GM19035 (cell line): ENCODE measurements at regions not wholly inside any gene's neighbourhood (a gene's known extent, or its start where the extent isn't known, plus 50 kb on each side); places are given as distances from the start of the nearest gene placed in this dataset.

Source experiments
- ATAC-seq: cut with Tn5 transposase; IDR thresholded peaks from one replicate; pipeline ENCODE4 v1.9.1; 2021; ENCODE audit not compliant: unreplicated experiment

DNA sequence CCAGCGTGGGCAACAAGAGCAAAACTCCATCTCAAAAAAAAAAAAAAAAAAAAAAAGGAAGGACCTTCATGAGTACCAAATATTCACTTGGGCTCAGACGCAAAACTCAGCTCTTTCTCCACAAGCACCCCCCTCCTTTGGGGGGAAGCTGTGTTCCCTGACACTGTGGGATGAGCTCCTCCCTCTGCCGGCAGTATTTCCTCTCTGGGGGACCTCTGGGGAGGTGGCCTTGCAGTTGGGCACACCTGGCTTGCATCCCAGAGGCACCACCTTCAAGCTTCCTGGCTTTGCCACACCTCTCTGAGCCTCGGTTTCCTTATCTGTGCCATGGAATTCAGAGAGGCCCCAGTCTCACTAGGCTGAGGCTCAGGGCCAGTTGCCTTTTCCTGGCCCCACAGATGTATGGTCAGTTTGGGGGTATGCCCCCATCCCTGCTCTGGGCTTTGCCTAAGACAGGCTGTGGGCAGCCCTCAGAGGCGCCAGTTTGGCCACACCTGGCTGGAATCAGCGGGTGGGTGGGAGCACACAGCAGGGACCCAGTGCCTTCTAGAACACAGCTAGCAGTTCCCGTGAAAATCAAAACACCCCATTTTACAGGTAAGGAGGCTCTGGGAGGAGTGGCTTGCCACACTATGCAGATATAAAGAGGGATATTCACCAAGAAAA is 157.5 kb upstream of the IER5L start:
- ATAC-seq = no peak

GRCh38 chr9:129334105-129334935 is 156.3 kb upstream of the IER5L start:
- no peak for ATAC-seq

GRCh38 chr9:129333617-129334104 is 155.6 kb upstream of the IER5L start:
- no peak for ATAC-seq

GRCh38 chr9:129332581-129332980 is 154.5 kb upstream of the IER5L start:
- ATAC-seq = no peak

DNA sequence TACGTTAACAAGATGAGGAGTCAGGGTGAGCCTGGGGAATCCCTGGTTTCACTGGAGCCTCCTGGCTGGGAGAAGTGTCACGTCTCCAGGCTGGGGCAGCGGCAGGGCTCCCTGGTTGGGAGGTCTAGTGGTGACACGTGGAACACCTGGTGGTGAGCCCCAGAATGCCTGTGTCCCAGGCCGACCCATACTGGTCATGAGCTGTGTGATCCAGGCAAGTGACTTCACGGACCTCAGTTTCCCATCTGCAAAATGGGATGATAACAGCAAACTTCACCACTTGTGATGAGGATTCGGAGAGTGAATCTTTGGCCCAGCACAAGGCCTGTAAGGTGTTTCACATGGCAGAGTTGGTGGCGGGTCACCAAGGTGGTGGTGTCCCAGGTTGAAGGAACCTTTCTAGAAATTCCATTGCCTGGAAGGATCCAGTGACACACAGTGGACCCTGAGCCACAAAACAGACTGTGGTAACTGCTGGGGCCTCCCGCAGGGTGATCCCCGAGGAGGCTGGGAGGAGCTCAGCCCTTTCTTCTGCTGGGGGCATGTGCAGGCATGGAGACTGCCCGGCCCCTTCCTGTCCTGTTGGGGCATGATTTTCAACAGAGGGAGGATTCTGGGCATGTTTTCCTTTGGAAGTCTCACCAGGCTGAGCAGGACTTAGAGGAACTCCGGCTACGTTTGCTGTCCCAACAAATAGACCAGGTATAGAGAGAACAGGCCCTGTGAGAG is 153.9 kb upstream of the IER5L start:
- no peak for ATAC-seq

- ATAC-seq = no peak
Measured at GRCh38 chr9:129331493-129331765, 153.4 kb upstream of the IER5L start.

- ATAC-seq = no peak
Measured at GRCh38 chr9:129330711-129331492, 152.8 kb upstream of the IER5L start.

DNA sequence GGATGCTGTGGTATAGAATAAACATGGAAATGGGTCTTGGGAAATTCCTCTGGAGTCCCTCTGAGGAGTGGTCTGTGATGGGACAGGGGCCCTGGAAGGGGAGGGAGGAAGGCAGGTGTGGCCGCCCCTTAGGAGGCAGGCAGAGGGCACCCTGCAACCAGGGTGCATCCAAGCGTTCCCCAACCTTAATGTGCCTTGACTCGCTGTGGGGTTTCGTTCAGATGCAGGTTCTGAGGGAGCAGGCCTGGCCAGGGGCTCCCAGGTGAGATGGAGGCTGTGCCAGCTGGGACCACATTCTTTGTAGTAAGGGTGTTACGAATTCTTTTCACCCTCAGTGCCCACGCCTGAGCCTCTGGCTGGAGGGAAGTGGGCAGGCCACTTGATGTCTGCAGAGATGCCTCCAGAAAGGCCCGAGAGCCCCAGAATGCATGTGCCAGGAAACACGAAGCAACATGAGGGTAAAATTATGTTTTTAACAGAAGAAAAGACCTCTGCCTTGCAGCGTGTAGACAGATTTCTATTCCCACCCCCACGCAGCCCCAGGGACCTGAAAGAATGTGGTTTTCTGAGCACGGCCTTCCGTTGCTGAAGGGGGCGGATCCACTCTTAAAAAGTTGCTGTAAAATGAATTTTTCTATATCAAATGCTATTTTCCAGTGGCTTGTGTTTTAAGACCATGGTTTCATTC is 150.4 kb upstream of the IER5L start:
- no peak for ATAC-seq

DNA sequence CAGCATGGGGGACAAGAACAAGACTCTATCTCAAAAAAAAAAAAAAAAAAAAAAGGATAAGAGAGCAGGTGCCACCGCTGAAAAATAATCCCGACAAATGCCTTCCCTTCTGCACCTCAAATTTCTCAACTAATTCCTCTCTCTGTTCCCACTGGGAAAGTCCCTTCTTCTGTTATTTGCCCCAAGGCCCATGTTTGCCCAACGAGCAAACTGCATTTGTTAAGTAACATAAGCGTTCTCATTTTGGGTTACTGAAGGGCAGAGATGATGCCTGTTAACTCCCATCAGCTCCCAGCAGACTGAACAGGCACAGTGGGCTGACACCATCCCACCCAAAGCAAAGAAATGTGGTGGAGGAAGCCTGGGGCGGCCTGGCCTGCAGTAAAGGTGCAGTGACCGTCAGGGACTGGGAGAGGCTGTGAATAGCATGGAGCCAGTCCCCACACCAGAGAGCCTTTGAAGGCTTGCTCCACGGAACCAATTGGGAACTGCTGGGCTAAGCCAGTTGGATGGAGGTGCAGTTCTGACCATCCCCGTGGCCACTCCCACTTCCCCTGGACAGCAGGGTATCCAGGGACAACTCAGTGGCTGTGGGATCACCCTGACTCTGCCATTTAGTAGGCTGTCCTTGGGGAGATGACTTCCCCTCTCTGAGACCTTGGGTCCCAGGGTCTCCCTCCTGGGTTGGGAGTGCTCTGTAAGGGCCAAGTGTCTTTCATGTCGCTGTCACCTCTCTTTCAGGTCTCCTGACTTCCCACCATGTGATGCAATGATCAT is 149.7 kb upstream of the IER5L start:
- no peak for ATAC-seq

- ATAC-seq = no peak
Measured at GRCh38 chr9:129326061-129327005, 148.3 kb upstream of the IER5L start.

- ATAC-seq = no peak
Measured at GRCh38 chr9:129324808-129325502, 146.9 kb upstream of the IER5L start.

DNA sequence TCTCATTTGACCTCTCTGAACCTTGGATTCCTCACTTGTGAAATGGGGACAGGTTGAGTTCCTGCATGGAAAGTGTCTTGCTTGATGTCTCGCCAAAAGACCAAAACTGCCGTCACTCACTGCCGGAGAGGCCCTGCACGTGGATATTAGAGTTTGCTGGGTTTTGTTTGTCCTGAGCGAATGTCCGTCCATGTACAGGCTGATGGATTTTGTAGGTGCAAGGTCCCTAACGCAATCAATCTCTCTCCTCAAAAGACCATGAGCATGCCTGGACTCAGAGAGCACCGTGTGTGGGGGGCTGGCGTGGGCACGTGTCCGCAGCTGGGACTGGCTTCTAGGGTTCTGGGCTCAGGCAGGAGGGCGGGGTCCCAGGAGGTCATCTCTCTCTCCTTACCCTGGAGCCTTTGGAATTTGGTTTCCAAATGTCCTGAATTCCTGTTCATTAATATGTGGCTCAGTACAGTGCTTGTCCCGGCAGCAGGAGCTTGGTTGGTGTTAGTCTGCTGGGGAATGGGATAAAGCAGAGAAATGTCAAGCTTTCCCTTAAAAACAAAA is 146.0 kb upstream of the IER5L start:
- ATAC-seq = no peak

DNA sequence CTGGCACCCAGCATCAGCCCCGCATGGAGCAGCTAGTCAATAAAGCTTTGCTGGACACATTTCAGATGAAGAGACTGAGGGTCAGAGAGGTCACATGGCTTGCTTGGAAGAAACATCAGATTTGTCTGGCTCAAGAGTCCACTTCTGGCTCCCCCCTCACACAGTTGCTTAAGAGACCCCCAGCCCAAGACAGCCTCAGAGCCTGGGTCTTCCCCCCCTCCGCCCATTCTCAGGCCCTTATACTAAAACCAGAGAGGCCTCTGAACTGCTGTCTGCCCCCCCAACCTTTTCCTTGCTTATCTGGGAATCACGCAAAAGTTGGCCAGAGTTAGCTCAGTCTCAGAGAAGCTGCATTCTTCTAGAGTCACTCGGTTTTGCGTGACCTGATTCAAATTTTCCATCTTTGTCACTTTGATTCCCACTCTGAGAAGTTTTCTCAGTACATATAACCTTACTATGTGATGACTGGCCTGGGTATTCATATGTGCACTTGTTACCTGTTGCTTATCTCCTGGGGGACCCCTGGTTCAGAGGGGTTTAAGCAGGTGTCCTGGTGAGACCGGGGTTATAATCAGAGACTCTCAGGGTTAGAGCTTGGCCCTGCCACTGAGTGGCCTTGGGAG is 145.4 kb upstream of the IER5L start:
- no peak for ATAC-seq

GRCh38 chr9:129322641-129323375 is 144.7 kb upstream of the IER5L start:
- no peak for ATAC-seq

GRCh38 chr9:129322022-129322621 is 144.1 kb upstream of the IER5L start:
- ATAC-seq = no peak

GRCh38 chr9:129321286-129322021 is 143.4 kb upstream of the IER5L start:
- ATAC-seq = no peak
